ENCODE measurements at regions not wholly inside any gene's neighbourhood (a gene's known extent, or its start where the extent isn't known, plus 50 kb on each side); places are given as distances from the start of the nearest gene placed in this dataset.

GRCh38 chr5:108669462-108669861, 78.2 kb upstream of the FER start:
- no peak for TF ChIP-seq CTCF (IDR thresholded peaks at IDR 0.05; ENCODE audit: low read depth, low read length, missing control alignments)
- Histone ChIP-seq H3K36me3 (replicated peaks) (no peaks in the 10 kb centered on the region), H3K27ac (no peak overlapping the region), H3K27me3 (replicated peaks) (no peaks in the 10 kb centered on the region), H3K4me3 (ENCODE audit: low read depth, low read length) (no peak overlapping the region)
- no peak for DNase-seq
- in situ Hi-C loops (cut with HindIII; ENCODE audit: low pct_ligation_motif_present, low sequenced_read_pairs), result no loop called here

DNA sequence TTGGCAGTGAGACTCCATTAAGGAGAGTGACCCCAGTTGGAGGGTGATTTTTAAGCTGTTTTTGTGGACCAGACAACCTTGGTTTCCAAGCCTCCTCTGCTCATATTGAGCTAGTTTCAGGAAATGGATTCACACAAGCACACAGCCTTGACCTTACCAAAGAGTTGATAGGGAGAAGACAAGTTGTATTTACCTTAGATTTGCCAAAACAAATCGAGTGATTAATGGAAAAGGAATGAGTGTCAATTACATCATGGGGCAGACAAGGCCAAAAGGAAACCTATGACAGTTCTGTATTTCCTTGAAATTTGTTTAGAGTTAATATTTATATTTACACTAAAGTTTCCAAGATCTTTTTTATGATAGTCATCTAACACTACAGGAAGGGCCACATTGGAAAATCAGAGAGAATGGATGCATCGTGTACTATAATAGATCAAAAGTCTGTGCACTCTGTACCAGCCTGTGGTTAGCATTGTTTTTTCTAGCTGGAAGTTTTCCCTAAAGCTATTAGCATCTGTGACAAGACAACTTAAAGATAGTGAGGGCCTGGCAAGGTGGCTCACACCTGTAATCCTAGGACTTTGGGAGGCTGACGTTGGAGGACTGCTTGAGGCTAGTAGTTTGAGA, 86.0 kb upstream of the FER start:
- Histone ChIP-seq H3K27ac (no peak overlapping the region), H3K4me3 (ENCODE audit: low read depth, low read length) (no peak overlapping the region), H3K27me3 (replicated peaks) (no peaks in the 10 kb centered on the region), H3K36me3 (replicated peaks) (no peaks in the 10 kb centered on the region)
- DNase-seq, result peak; percentile 42
- TF ChIP-seq CTCF (IDR thresholded peaks at IDR 0.05; ENCODE audit: low read depth, low read length, missing control alignments), result no peak
- in situ Hi-C loops (cut with HindIII; ENCODE audit: low pct_ligation_motif_present, low sequenced_read_pairs), result no loop called here

DNA sequence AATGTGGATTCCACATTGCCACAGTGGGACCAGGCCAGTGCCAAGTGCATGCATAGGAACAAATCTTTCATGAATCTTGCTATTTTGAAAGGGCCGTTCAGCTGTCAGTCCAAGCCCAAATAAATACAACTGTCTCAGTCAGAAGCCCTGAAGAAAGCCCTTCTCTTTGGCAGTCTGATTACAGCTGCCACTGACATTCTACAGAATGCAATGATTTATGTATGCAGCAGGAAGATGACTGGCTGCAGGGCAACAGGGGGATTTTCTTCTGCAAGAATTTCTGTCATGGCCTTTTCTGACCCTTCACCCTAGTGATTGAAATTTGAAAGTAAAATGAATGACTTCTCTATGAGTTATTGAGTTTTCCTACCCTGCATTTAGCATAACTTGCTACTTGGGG, 86.7 kb upstream of the FER start:
- no peak overlapping the region for H3K4me3 ChIP-seq (ENCODE audit: low read depth, low read length)
- H3K27ac ChIP-seq, result no peak overlapping the region
- H3K27me3 ChIP-seq (replicated peaks), result no peaks in the 10 kb centered on the region
- TF ChIP-seq CTCF (IDR thresholded peaks at IDR 0.05; ENCODE audit: low read depth, low read length, missing control alignments), result no peak
- DNase-seq, result no peak
- in situ Hi-C loops (cut with HindIII; ENCODE audit: low pct_ligation_motif_present, low sequenced_read_pairs), result no loop called here
- no peaks in the 10 kb centered on the region for H3K36me3 ChIP-seq (replicated peaks)

DNA sequence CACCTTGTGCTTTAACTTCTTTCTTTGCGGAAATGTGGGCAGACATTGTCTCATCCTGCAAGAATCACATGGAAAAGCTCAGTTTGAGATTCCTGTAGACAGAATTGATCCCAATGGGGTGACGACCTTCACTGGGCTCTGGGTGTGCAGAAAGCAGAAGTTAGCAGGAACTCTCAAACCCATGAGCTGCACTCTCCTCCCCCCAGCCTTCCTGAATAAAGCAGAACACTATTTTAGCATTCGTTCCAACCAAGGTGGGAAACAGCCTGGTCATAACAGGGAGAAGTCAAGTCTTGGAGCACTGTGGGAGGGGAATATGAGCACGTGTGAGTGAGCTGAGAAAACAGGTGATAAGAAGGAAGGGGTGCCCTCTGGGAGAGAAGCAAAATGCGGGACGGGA, 87.4 kb upstream of the FER start:
- no peak for TF ChIP-seq CTCF (IDR thresholded peaks at IDR 0.05; ENCODE audit: low read depth, low read length, missing control alignments)
- DNase-seq, result no peak
- no peaks in the 10 kb centered on the region for H3K27me3 ChIP-seq (replicated peaks)
- H3K4me3 ChIP-seq (ENCODE audit: low read depth, low read length), result no peak overlapping the region
- H3K36me3 ChIP-seq (replicated peaks), result no peaks in the 10 kb centered on the region
- no peak overlapping the region for H3K27ac ChIP-seq
- in situ Hi-C loops (cut with HindIII; ENCODE audit: low pct_ligation_motif_present, low sequenced_read_pairs), result no loop called here

- H3K27ac ChIP-seq, result no peak overlapping the region
- H3K4me3 ChIP-seq (ENCODE audit: low read depth, low read length), result no peak overlapping the region
- in situ Hi-C loops (cut with HindIII; ENCODE audit: low pct_ligation_motif_present, low sequenced_read_pairs), result no loop called here
- H3K36me3 ChIP-seq (replicated peaks), result no peaks in the 10 kb centered on the region
- TF ChIP-seq CTCF (IDR thresholded peaks at IDR 0.05; ENCODE audit: low read depth, low read length, missing control alignments), result no peak
- H3K27me3 ChIP-seq (replicated peaks), result no peaks in the 10 kb centered on the region
- no peak for DNase-seq
These were observed 88.2 kb upstream of the FER start for GRCh38 chr5:108659531-108659930.

All from brain microvascular endothelial cell (primary cell).